IPS DF 6.9 (cell line): ENCODE measurements at regions not wholly inside any gene's neighbourhood (a gene's known extent, or its start where the extent isn't known, plus 50 kb on each side); places are given as distances from the start of the nearest gene placed in this dataset.
A peak's percentile ranks its signal among the peaks of the same experiment; 100 is the strongest.

Experiments used
- DNase-seq: peaks from one replicate; pipeline ENCODE4 v3.0.0-alpha.2; 2013; ENCODE audit warnings: low read depth, low spot score
- H3K27ac ChIP-seq: one replicate; pipeline ENCODE4 v1.5.1; 2013; ENCODE audit warnings: low read length, control low read depth
- H3K27me3 ChIP-seq: 2 replicates; pipeline ENCODE4 v1.6.1; 2013; ENCODE audit warnings: mild to moderate bottlenecking, low read length; ENCODE audit not compliant: control insufficient read depth, insufficient read depth
- H3K36me3 ChIP-seq: 2 replicates; pipeline ENCODE4 v1.6.1; 2013; ENCODE audit warnings: low read length; ENCODE audit not compliant: control insufficient read depth, insufficient read depth
- H3K4me1 ChIP-seq: 2 replicates; pipeline ENCODE4 v1.6.1; 2013; ENCODE audit warnings: low read length; ENCODE audit not compliant: control insufficient read depth, insufficient read depth
- H3K4me3 ChIP-seq: 2 replicates; pipeline ENCODE4 v1.5.1; 2013; ENCODE audit warnings: mild to moderate bottlenecking, low read length
- H3K9me3 ChIP-seq: 2 replicates; pipeline ENCODE4 v1.6.1; 2013; ENCODE audit warnings: low read length, inconsistent platforms; ENCODE audit not compliant: control insufficient read depth, insufficient read depth
- WGBS: extraction: QIAGEN DNeasy Blood & Tissue Kit; methylation state at CpG from one replicate; pipeline ENCODE4 v1.1.7; 2013; ENCODE audit warnings: mixed read lengths, missing lambda C conversion rate; ENCODE audit not compliant: insufficient read length, insufficient coverage; 5-methylcytosine and 5-hydroxymethylcytosine counted together

DNA sequence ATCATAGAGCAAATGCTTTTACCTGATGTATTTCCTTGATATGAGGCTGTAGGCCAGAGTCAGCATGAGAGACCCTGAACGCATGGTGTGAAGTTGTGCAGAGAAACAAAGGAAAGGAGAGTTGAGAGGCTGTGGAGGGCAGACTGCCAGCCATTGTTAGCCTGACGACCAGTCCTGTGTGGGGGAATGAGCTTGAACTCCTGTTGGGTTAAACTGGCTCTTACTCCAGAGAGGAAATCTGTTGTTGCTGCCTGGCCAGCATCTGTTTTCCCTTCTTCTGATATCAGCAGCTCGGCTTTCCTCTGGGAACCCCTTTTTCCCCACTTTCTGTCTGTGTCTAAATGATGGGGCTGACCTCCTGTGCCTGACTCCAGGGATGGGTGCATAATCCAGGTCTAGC is 158.2 kb upstream of the ZFP64 start:
- Histone ChIP-seq H3K9me3 (no peaks in the 10 kb centered on the region), H3K4me3 (no peak overlapping the region), H3K27me3 (no peaks in the 10 kb centered on the region), H3K36me3 (no peaks in the 10 kb centered on the region), H3K4me1 (no peaks in the 10 kb centered on the region), H3K27ac (no peak overlapping the region)
- no peak for DNase-seq
- no CpG with 5 or more reads among the region's 3 CpGs for WGBS

DNA sequence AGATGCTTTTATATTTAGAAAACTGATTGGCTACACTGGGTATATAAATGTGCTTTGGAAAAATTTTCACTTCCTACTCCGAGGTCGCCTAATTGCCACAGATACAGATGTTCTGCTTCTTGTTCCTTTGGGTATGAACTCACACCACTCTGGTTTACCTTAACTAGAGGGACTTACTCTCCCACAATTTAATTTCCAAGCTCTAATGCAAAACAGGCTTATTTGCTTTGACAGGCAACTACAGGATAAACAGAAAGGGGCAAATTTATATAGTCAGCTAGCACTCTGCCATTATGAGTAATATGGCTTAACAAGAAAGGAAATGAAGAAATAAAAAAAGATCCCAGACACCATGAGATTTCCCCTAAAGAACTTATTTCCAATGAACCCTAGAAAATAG is 156.9 kb upstream of the ZFP64 start:
- no CpG with 5 or more reads among the region's 2 CpGs for WGBS
- Histone ChIP-seq H3K9me3 (no peaks in the 10 kb centered on the region), H3K27me3 (no peaks in the 10 kb centered on the region), H3K27ac (no peak overlapping the region), H3K4me1 (no peaks in the 10 kb centered on the region), H3K4me3 (no peak overlapping the region), H3K36me3 (no peaks in the 10 kb centered on the region)
- DNase-seq = no peak

DNA sequence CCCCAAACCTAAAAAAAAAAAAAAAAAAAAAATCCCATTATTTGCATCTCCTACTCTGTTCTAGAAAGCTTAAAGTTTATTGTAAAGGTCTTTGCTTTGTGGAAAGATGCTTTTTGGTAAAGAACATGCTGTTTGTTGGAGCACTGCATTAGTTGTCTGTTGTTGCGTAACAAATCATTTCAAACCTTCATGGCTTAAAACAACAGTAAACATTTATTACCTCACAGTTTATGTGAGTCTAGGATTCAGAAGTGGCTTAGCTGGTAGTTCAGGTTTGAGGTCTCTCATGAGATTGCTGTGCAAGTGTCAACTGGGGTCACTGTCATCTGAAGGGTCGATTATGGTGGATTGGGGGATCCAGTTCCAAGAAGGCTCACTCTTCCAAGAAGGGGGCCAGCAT is 155.2 kb upstream of the ZFP64 start:
- Histone ChIP-seq H3K4me3 (no peak overlapping the region), H3K27ac (no peak overlapping the region), H3K27me3 (no peaks in the 10 kb centered on the region), H3K4me1 (no peaks in the 10 kb centered on the region), H3K9me3 (no peaks in the 10 kb centered on the region), H3K36me3 (no peaks in the 10 kb centered on the region)
- WGBS = no CpG with 5 or more reads among the region's 2 CpGs
- DNase-seq = no peak

DNA sequence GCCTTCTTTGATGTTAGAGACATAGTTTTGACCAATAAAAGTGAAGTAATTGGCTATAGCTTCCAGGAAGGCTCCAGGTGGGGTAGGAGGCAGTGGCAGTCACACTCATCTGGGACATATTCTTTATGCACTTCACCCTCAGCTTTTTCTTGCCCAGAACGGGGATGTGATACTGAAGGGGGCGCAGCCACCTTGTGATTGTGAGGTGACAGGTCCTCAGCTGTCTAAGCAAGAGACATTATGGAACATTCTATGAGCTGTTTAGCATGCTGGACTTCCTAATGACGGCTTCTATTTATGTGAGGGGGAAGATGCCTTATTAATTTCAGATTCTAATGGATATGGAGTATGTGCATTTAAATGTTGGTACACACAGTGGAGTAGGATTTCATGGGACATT is 151.3 kb upstream of the ZFP64 start:
- H3K27ac ChIP-seq = no peak overlapping the region
- no peaks in the 10 kb centered on the region for H3K36me3 ChIP-seq
- no peak for DNase-seq
- no peaks in the 10 kb centered on the region for H3K27me3 ChIP-seq
- no peaks in the 10 kb centered on the region for H3K9me3 ChIP-seq
- H3K4me1 ChIP-seq = no peaks in the 10 kb centered on the region
- H3K4me3 ChIP-seq = no peak overlapping the region
- WGBS = no CpG with 5 or more reads among the region's 3 CpGs

DNA sequence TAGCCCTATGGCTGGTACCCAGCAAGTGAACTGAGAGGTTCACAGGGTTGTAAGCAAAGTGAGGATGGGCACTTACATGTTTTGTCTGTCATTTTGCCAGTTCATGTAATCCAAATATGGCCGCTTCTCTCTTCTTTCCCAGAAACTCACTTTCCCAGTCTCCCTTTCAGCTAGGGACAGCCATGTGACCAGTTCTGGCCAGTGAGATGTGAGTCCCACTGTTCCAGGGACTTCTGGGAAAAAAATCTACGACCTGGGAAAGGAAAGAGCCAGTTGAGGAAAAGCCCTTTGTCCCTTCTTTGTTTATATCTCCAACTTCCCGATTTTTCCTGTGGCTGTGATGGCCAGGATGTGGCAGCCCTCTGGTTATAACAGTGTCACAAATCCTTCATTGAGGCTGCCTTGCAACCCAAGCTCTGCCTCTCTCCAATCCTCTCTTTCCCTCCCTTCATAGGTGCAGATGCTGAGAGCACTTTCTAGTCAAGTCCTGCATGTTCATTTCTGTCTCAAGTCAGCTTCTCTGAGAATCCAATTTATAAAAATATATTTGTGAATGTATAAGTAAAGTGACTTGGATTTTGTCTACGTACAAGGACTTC is 148.6 kb upstream of the ZFP64 start:
- Histone ChIP-seq H3K27me3 (no peaks in the 10 kb centered on the region), H3K4me3 (no peak overlapping the region), H3K36me3 (no peaks in the 10 kb centered on the region), H3K27ac (no peak overlapping the region), H3K9me3 (no peaks in the 10 kb centered on the region), H3K4me1 (no peaks in the 10 kb centered on the region)
- WGBS = no CpG with 5 or more reads among the region's 4 CpGs
- no peak for DNase-seq

DNA sequence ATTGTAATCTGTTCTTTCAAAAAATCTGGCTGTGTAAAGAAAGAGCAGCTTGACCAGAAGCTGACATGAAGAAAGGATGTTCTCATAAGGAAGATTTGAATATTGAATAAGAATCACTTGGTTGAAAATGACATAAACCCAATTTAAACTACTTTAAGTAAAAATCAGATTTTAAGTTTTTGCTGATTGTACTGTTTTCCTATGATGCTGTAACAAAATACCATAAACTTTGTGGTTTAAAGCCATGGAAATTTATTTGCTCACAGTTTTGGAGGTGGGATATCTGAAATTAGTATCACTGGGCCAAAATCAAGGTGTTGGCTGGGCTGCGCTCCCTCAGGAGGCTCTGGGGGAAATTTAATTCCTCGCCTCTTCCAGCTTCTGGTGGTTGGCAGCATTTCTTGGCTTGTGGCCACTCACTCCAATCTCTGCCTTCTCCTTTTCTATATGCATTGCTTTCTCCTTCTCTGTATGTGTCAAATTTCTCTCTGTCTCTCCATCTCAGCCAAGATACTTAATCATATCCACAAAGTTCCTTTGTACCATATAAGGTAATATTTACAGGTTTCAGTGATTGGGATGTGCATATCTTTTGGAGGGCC is 141.2 kb upstream of the ZFP64 start:
- Histone ChIP-seq H3K9me3 (no peaks in the 10 kb centered on the region), H3K27ac (no peak overlapping the region), H3K27me3 (no peaks in the 10 kb centered on the region), H3K36me3 (no peaks in the 10 kb centered on the region), H3K4me3 (no peak overlapping the region), H3K4me1 (no peaks in the 10 kb centered on the region)
- WGBS = no CpG with 5 or more reads among the region's 2 CpGs
- no peak for DNase-seq

DNA sequence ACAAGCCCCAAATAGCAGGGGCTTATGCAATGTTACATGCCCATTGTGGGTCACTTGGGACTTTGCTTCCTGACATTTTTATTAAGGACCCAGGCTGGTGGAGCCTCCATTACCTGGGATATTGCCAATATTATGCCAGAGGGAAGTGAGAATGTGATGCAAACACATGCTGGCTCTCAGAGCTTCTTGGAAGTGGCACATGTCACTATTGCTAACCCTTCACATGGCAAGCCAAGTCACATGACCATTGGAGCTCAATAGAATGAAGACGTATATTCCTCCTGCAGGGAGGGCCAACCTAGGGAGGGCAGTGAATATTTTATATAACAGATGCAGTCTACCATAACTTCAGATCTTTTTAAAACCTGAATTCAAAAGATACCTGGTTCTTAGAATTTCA is 140.7 kb upstream of the ZFP64 start:
- Histone ChIP-seq H3K27ac (no peak overlapping the region), H3K9me3 (no peaks in the 10 kb centered on the region), H3K4me1 (no peaks in the 10 kb centered on the region), H3K36me3 (no peaks in the 10 kb centered on the region), H3K4me3 (no peak overlapping the region), H3K27me3 (no peaks in the 10 kb centered on the region)
- DNase-seq = no peak
- WGBS = no CpG with 5 or more reads among the region's 1 CpG

DNA sequence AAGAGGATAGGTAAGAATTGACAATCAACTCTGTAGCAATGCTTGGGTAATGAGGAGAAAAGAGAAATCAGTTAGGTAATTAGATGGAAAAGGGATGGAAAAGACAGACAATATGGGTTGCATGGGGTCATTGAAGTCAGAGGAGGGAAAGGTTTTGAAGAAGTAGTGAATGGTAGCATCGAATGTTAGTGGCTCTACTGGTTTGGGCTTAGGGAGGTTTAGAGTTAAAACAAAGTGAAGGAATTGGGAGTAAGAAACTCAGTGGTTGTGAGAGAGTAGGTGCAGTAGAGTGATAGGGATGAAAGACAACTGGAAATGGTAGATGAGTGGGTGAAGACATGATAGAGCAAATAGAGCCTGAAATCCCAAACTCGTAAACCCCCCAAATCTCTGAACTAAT is 140.1 kb upstream of the ZFP64 start:
- no peak overlapping the region for H3K4me3 ChIP-seq
- no peaks in the 10 kb centered on the region for H3K9me3 ChIP-seq
- no CpG with 5 or more reads among the region's 2 CpGs for WGBS
- no peaks in the 10 kb centered on the region for H3K36me3 ChIP-seq
- H3K4me1 ChIP-seq = no peaks in the 10 kb centered on the region
- H3K27me3 ChIP-seq = no peaks in the 10 kb centered on the region
- no peak overlapping the region for H3K27ac ChIP-seq
- no peak for DNase-seq

DNA sequence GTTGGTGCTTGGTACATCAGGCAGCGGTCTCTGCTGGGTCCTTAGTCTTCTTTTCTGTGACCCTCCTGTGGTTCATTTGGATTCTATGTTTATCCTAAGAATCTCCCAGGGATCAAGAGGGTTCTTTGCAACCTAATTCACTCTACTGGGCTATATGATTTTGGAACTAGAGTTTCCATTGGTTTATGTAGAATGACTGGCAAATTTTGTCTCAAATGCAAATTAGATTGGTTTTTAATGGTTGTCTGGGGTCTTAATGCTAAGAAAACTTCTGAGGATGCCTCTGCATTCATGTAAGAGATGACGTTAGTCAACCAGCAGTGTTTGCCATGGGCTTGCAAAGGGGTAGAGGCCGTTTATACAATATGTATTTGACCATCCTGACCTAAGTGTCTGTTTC is 129.8 kb upstream of the ZFP64 start:
- DNase-seq = no peak
- Histone ChIP-seq H3K27ac (no peak overlapping the region), H3K9me3 (no peaks in the 10 kb centered on the region), H3K27me3 (no peaks in the 10 kb centered on the region; the same call in 1 of the 2 replicates), H3K36me3 (no peaks in the 10 kb centered on the region), H3K4me1 (no peaks in the 10 kb centered on the region), H3K4me3 (no peak overlapping the region)
- WGBS = no CpG with 5 or more reads among the region's 3 CpGs

DNA sequence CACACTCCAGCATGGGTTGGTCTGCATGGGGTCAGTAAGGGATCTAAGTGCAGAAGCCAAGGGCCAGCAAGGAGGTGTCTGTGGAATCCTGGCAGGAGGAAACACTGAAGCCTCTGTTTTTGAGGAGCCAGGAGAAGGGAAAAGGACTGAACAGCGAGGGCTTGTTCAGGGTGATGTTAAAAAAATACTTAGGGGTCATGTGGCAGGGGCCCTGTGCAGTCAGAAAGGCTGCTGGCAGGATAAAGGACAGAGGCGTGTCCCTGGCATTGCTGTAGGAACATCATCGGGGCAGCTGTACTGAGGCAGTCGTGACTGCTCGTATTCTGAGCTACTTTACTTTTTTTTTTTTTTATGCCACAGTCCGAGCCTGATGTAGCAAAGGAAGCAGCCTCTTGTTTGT is 127.1 kb upstream of the ZFP64 start:
- no peaks in the 10 kb centered on the region for H3K4me1 ChIP-seq
- no peak for DNase-seq
- H3K27me3 ChIP-seq = no peaks in the 10 kb centered on the region; the same call in 1 of the 2 replicates
- H3K9me3 ChIP-seq = no peaks in the 10 kb centered on the region
- no peaks in the 10 kb centered on the region for H3K36me3 ChIP-seq
- no CpG with 5 or more reads among the region's 6 CpGs for WGBS
- no peak overlapping the region for H3K4me3 ChIP-seq
- no peak overlapping the region for H3K27ac ChIP-seq

DNA sequence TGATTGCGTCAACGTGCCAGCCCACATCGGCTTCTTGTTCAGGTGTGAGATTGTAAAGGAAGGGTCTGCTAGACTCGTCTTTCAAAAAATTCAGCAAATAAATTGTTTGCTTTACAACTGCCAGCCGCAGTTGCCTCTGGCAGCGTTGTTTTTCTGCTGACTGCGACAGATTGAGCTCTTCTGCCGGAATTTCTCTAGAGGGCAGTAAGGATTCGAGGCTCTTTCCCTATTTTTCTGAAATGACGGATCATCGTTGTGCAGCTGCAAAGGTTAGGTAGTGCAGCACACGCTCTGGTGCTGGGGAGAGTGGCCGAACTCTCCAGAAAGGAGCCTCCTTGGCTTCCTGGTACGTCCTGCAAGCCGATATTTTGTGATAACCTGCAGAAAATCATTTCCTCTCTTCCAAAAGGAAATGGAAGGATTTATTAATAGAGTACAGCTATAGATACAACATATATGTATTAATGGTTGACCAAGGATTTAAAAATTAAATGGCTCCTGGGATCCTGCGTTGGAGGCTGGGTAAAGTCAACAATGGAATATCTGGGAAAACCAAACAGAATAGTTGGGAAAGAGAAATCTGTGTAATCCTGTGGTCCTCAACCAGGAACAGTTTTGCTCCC is 121.9 kb upstream of the ZFP64 start:
- no peaks in the 10 kb centered on the region for H3K36me3 ChIP-seq
- no peak overlapping the region for H3K27ac ChIP-seq
- peaks cover 3% of the 10 kb centered on the region; the same call in 1 of the 2 replicates for H3K4me1 ChIP-seq
- no peaks in the 10 kb centered on the region for H3K9me3 ChIP-seq
- peak; percentile 39 for DNase-seq
- WGBS = no CpG with 5 or more reads among the region's 16 CpGs
- no peaks in the 10 kb centered on the region for H3K27me3 ChIP-seq
- H3K4me3 ChIP-seq = no peak overlapping the region
